Heart right ventricle (tissue), 16 donors: ENCODE measurements at regions not wholly inside any gene's neighbourhood (a gene's known extent, or its start where the extent isn't known, plus 50 kb on each side); places are given as distances from the start of the nearest gene placed in this dataset.
A peak's percentile ranks its signal among the peaks of the same experiment; 100 is the strongest.

ENCODE experiments used
- ATAC-seq, 8 donors: fragments of 200-7000 bp; cut with Tn5 transposase; one replicate each; pipeline ENCODE4 v1.9.1; 2020; ENCODE audit warnings: mild to moderate bottlenecking in 8 of 8, moderate library complexity in 8 of 8, moderate number of reproducible peaks in 1 of 8
- DNase-seq, 2 donors: peaks; one replicate each; pipeline ENCODE4 v3.0.0-alpha.2; 2020
- H3K27ac ChIP-seq, 10 donors: fragments of 200-600 bp; sonication (generic) in 2 of 10; one replicate each; pipeline versions ENCODE4 v1.5.0 to v1.8.0; 2020 to 2022; ENCODE audit warnings: mild to moderate bottlenecking in 3 of 10
- H3K27me3 ChIP-seq, 7 donors: fragments of 200-600 bp; one replicate each; pipeline ENCODE4 v1.8.0; 2021 to 2022; ENCODE audit warnings: mild to moderate bottlenecking in 2 of 7
- H3K36me3 ChIP-seq, 9 donors: fragments of 200-600 bp; sonication (generic) in 1 of 9; one replicate each; pipeline versions ENCODE4 v1.5.0 to v1.8.0; 2020 to 2022; ENCODE audit warnings: mild to moderate bottlenecking in 2 of 9
- H3K4me1 ChIP-seq, 9 donors: fragments of 200-600 bp; sonication (generic) in 1 of 9; one replicate each; pipeline versions ENCODE4 v1.5.0 to v1.8.0; 2020 to 2022; ENCODE audit warnings: mild to moderate bottlenecking in 4 of 9
- H3K4me3 ChIP-seq, 10 donors: fragments of 200-600 bp; sonication (generic) in 2 of 10; one replicate each; pipeline versions ENCODE4 v1.5.0 to v1.8.0; 2020 to 2022; ENCODE audit warnings: mild to moderate bottlenecking in 7 of 10, moderate library complexity in 2 of 10
- H3K9me3 ChIP-seq, 11 donors: fragments of 200-600 bp in 10 of 11; sonication (generic) in 2 of 11; one replicate each; pipeline versions ENCODE4 v1.5.0 to v1.8.0; 2013 to 2022; ENCODE audit warnings: mild to moderate bottlenecking in 2 of 11, control low read depth in 1 of 11, moderate library complexity in 1 of 11
- CTCF ChIP-seq, 9 donors: fragments of 200-600 bp; sonication (generic) in 2 of 9; IDR thresholded peaks; one replicate each; pipeline versions ENCODE4 v1.5.0 to v1.8.0; 2021 to 2022; ENCODE audit warnings: antibody characterized with exemption in 9 of 9, mild to moderate bottlenecking in 5 of 9, moderate library complexity in 1 of 9
- WGBS, 2 donors: extraction: QIAGEN DNeasy Blood & Tissue Kit; methylation state at CpG; one replicate each; pipeline ENCODE4 v1.1.7; 2013; ENCODE audit warnings: inconsistent platforms in 1 of 2; 5-methylcytosine and 5-hydroxymethylcytosine counted together
- intact Hi-C, 10 donors: fragments of 100-400 bp; cut with DNase I; formaldehyde crosslinking; loops; one replicate each; pipeline versions ENCODE4 v1.11.1 to v1.14.2; 2022
- donor health status: Arrhythmogenic right ventricular cardiomyopathy.
- donor health status: ischemic (EF 13 %, LVEDD 7.1; RV severe dilation, severe dysfunction).
- donor health status: healthy with polysubstance abuse.
- donor health status: DM: no; HTN: yes; CAD: no.
- donor health status: DM: no; HTN: no; CAD: no.
- donor health status: ischemic (EF 25% LVEDD 6.9; RV normal size, moderate dysfunction).
- donor health status: ischemic (EF 25% LVEDD 5.7; RV mildly dilated, moderate dysfunction).
- donor health status: healthy.
- donor health status: DM: yes; HTN: yes; CAD: no.
- donor health status: Ischemic cardiomyopathy.
- donor health status: ischemic (EF 35%, LVEDD 5.7; RV mildly dilated, moderate dysfunction).
- donor health status: nonischemic (EF 11% LVEDD 7.7; RV severe dilation, severe dysfunction).
- donor health status: DM: yes; HTN: yes; CAD: no.
- donor health status: PGD.
- donor health status: ischemic (EF 29% LVEDD 5.4; RV normal size, mild dysfunction).
- donor health status: nonischemic (EF 23%, LVEDD 6.1; RV moderate dilation, normal function).

DNA sequence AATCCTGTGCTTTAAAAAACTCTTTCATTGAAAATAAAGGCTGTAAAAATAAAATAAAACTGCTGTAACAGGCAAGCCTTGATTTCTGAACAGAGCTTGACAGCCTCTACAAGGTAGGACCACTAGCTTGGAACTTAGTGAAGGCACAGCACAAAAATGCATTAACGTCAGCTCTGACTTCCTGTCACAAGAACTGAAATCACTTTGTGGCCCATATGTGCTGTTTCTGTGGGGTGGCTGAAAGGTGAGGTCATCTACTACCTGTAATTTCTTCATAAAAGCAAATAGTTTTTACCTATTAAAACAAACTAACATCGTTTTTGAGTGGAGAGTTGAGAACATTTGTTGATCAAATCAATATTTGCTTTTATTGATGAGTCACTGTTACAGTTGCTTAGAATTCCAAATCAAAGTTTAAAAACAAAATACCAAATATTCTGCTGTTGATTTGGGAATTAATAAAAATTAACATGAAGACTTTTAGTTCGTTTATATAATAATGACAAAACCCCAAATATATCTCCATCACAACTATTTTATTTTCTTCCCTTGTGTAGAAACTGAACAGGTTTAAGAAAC is 1034.1 kb downstream of the MCTP2 start:
- no peak for DNase-seq
- peak overlapping the region in 5 of 10 donors; percentile 7 to 68 (median 58) for H3K27ac ChIP-seq
- intact Hi-C loops, result loop anchor here in 3 of 10 donors (10.0 kb wide), 4 partner anchors 199 to 1969 kb away; no protein-coding TSS in a partner anchor
- peaks cover 0 to 29% (median 4%) of the 10 kb centered on the region in 9 donors for H3K4me1 ChIP-seq
- no peaks in the 10 kb centered on the region for H3K9me3 ChIP-seq
- no peak overlapping the region for H3K4me3 ChIP-seq
- no peak for TF ChIP-seq CTCF (IDR thresholded peaks at IDR 0.05)
- H3K27me3 ChIP-seq, result peaks cover 0 to 5% (median 0%) of the 10 kb centered on the region in 7 donors
- 74 to 84% methylated on average over 3 of the region's 3 CpGs for WGBS, 2 donors
- no peak for ATAC-seq
- H3K36me3 ChIP-seq, result no peaks in the 10 kb centered on the region

DNA sequence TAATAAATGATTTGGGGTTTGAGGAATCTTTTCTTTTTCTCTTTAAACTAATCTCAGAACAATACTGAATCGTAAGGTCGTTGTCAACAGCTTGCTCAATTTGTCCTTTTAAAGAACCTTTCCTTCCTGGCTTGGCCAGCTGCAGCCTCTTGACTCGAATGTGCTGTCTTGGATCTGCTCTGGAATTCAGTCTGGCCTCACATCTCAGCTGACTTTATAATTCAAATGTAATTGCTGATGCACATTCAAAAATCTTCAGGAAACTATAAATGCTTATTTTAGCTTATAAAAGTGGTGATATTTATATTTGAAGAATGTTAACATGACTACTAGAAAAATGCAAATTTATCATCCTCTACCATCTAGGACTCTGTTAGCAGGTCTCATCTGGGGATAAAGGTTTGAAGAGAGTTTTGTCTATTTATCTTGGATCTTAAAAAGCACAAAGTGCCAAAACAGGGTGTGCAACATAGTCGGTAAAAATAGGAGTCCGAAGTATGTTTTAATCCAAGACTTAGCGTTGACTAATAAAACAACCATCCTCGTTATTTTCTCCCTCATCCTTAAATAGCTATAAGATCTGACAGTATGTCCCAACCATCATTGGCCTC is 1035.2 kb downstream of the MCTP2 start:
- Histone ChIP-seq H3K4me1 (peaks cover 0 to 29% (median 4%) of the 10 kb centered on the region in 9 donors), H3K27me3 (peaks cover 0 to 4% (median 0%) of the 10 kb centered on the region in 7 donors), H3K36me3 (no peaks in the 10 kb centered on the region), H3K4me3 (no peak overlapping the region), H3K9me3 (no peaks in the 10 kb centered on the region), H3K27ac (peak overlapping the region in 9 of 10 donors; percentile 3 to 68 (median 26))
- peak in 1 of 2 donors; percentile 17 for DNase-seq
- intact Hi-C loops, result loop anchor here in 3 of 10 donors (10.0 kb wide), 4 partner anchors 198 to 1968 kb away; no protein-coding TSS in a partner anchor
- 49 to 52% methylated on average over 7 of the region's 7 CpGs for WGBS, 2 donors
- no peak for TF ChIP-seq CTCF (IDR thresholded peaks at IDR 0.05)
- ATAC-seq, result peak in 5 of 8 donors; percentile 45 to 77 (median 71)

DNA sequence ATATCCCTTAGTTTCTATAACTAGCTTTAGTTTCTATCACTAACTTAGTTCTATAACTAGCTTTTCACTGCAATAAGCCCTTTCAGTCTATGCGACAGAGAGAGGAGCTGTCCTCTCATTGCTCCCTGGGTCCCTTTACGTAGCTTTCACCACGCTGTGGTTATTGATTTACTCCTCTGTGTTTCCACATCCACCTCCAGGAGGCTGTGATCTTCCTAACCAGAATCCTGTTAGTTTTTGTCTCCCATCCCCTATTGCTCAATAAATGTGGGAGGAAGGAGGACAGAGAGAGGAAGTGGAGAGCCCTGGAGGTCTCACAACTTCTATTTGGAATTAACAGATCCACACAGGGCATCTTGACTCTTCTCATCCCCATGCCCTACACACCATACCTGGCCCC is 1036.1 kb downstream of the MCTP2 start:
- H3K27ac ChIP-seq, result peak overlapping the region in 5 of 10 donors; percentile 3 to 60 (median 26)
- H3K36me3 ChIP-seq, result no peaks in the 10 kb centered on the region
- H3K9me3 ChIP-seq, result no peaks in the 10 kb centered on the region
- WGBS, 2 donors, result 83 to 89% methylated on average over 3 of the region's 3 CpGs
- no peak for TF ChIP-seq CTCF (IDR thresholded peaks at IDR 0.05)
- DNase-seq (no peak), ATAC-seq (no peak)
- H3K4me3 ChIP-seq, result no peak overlapping the region
- no peaks in the 10 kb centered on the region for H3K27me3 ChIP-seq
- H3K4me1 ChIP-seq, result peaks cover 0 to 29% (median 4%) of the 10 kb centered on the region in 9 donors
- intact Hi-C loops, result loop anchor here in 3 of 10 donors (10.0 kb wide), 4 partner anchors 197 to 1967 kb away; no protein-coding TSS in a partner anchor

GRCh38 chr15:95269242-95270183 is 1038.2 kb downstream of the MCTP2 start:
- DNase-seq (no peak), ATAC-seq (peak in 1 of 8 donors; percentile 42)
- H3K27me3 ChIP-seq, result no peaks in the 10 kb centered on the region
- 66 to 69% methylated on average over 10 of the region's 10 CpGs for WGBS, 2 donors
- H3K9me3 ChIP-seq, result no peaks in the 10 kb centered on the region
- H3K4me1 ChIP-seq, result peaks cover 0 to 24% (median 2%) of the 10 kb centered on the region in 9 donors
- intact Hi-C loops, result loop anchor here in 3 of 10 donors (10.0 kb wide), 4 partner anchors 195 to 1965 kb away; no protein-coding TSS in a partner anchor
- H3K4me3 ChIP-seq, result no peak overlapping the region
- peak overlapping the region in 5 of 10 donors; percentile 14 to 41 (median 21) for H3K27ac ChIP-seq
- no peak for TF ChIP-seq CTCF (IDR thresholded peaks at IDR 0.05)
- H3K36me3 ChIP-seq, result no peaks in the 10 kb centered on the region
